Lung (tissue), 11 donors: ENCODE measurements at regions not wholly inside any gene's neighbourhood (a gene's known extent, or its start where the extent isn't known, plus 50 kb on each side); places are given as distances from the start of the nearest gene placed in this dataset.
"Not testable (repeated sequence)": the region's sequence is repeated elsewhere in the genome, so short reads cannot be mapped to it uniquely, and the experiment has no call there.

Source experiments
- ATAC-seq: fragments of 200-7000 bp; cut with Tn5 transposase; one replicate; pipeline ENCODE4 v1.9.1; 2020; ENCODE audit warnings: moderate number of reproducible peaks; ENCODE audit not compliant: insufficient read depth, low FRiP score
- DNase-seq, 3 donors: peaks; one replicate each; pipeline ENCODE4 v3.0.0-alpha.2; 2013 to 2017
- H3K27ac ChIP-seq, 2 donors: one replicate each; pipeline ENCODE4 v1.5.1; 2013; ENCODE audit warnings: mild to moderate bottlenecking in 2 of 2, moderate library complexity in 2 of 2, control low read depth in 1 of 2, inconsistent platforms in 1 of 2, low read depth in 1 of 2, low read length in 1 of 2
- H3K27me3 ChIP-seq, 3 donors: one replicate each; pipeline ENCODE4 v1.5.1; 2013; ENCODE audit warnings: low read length in 2 of 3; ENCODE audit not compliant: control insufficient read depth in 3 of 3, insufficient read depth in 3 of 3
- H3K36me3 ChIP-seq, 4 donors: one replicate each; pipeline ENCODE4 v1.5.1; 2013; ENCODE audit warnings: low read length in 4 of 4, mild to moderate bottlenecking in 1 of 4, moderate library complexity in 1 of 4; ENCODE audit not compliant: control insufficient read depth in 4 of 4, insufficient read depth in 4 of 4
- H3K4me1 ChIP-seq, 5 donors: one replicate each; pipeline ENCODE4 v1.5.1; 2013; ENCODE audit warnings: low read length in 5 of 5, mild to moderate bottlenecking in 2 of 5, moderate library complexity in 1 of 5; ENCODE audit not compliant: control insufficient read depth in 5 of 5, insufficient read depth in 5 of 5
- H3K4me3 ChIP-seq: one replicate; pipeline ENCODE4 v1.5.1; 2013; ENCODE audit warnings: mild to moderate bottlenecking, control low read depth, moderate library complexity
- H3K9ac ChIP-seq, 2 donors: one replicate each; pipeline ENCODE4 v1.5.1; 2013; ENCODE audit warnings: low read length in 2 of 2, control low read depth in 1 of 2; ENCODE audit not compliant: insufficient read depth in 1 of 2
- H3K9me3 ChIP-seq, 4 donors: one replicate each; pipeline ENCODE4 v1.5.1; 2013; ENCODE audit warnings: low read length in 3 of 4, mild to moderate bottlenecking in 1 of 4, moderate library complexity in 1 of 4; ENCODE audit not compliant: control insufficient read depth in 4 of 4, insufficient read depth in 3 of 4
- CTCF ChIP-seq: IDR thresholded peaks from 2 replicates; pipeline ENCODE4 v1.5.1; 2012; ENCODE audit warnings: mild to moderate bottlenecking; ENCODE audit errors: control extremely low read depth, extremely low read depth
- WGBS, 2 donors: extraction: QIAGEN DNeasy Blood & Tissue Kit; methylation state at CpG; one replicate each; pipeline ENCODE4 v1.1.7; 2013; 5-methylcytosine and 5-hydroxymethylcytosine counted together
- donor health status: control.
- donor health status: control.
- donor health status: Bipolar disorder and iron deficiency.
- donor health status: healthy.
- donor health status: DM: yes; HTN: yes; CAD: no.

GRCh38 chr14:37753459-37753858 is 158.0 kb downstream of the TTC6 start:
- no peaks in the 10 kb centered on the region for H3K27me3 ChIP-seq
- TF ChIP-seq CTCF, result no peak
- H3K36me3 ChIP-seq, result no peaks in the 10 kb centered on the region
- no peak overlapping the region for H3K27ac ChIP-seq
- H3K9me3 ChIP-seq, result no peaks in the 10 kb centered on the region
- ATAC-seq (no peak), DNase-seq (peak in 1 of 3 donors; percentile 2)
- H3K4me1 ChIP-seq, result no peaks in the 10 kb centered on the region
- no peak overlapping the region for H3K4me3 ChIP-seq
- no peak overlapping the region for H3K9ac ChIP-seq
- 76 to 80% methylated on average over 5 of the region's 5 CpGs for WGBS, 2 donors

GRCh38 chr14:37760275-37760674 is 164.8 kb downstream of the TTC6 start:
- not testable (repeated sequence) for H3K9me3 ChIP-seq, H3K27ac ChIP-seq, H3K9ac ChIP-seq, H3K36me3 ChIP-seq, H3K4me1 ChIP-seq, DNase-seq, ATAC-seq, H3K27me3 ChIP-seq, H3K4me3 ChIP-seq
- WGBS, 2 donors, result 42 to 63% methylated on average over 2 of the region's 2 CpGs

GRCh38 chr14:37763266-37763665 is 167.8 kb downstream of the TTC6 start:
- Histone ChIP-seq H3K4me3 (no peak overlapping the region), H3K9me3 (peaks cover 0 to 7% (median 0%) of the 10 kb centered on the region in 4 donors), H3K27ac (no peak overlapping the region), H3K36me3 (no peaks in the 10 kb centered on the region), H3K27me3 (no peaks in the 10 kb centered on the region), H3K9ac (no peak overlapping the region), H3K4me1 (no peaks in the 10 kb centered on the region)
- TF ChIP-seq CTCF, result no peak
- DNase-seq, result no peak
- WGBS, 2 donors, result 77 to 91% methylated on average over 3 of the region's 3 CpGs
- ATAC-seq, result no peak

- H3K27me3 ChIP-seq, DNase-seq, H3K4me3 ChIP-seq, ATAC-seq, H3K9ac ChIP-seq, H3K27ac ChIP-seq, H3K9me3 ChIP-seq, H3K4me1 ChIP-seq, H3K36me3 ChIP-seq: not testable (repeated sequence)
- 89 to 92% methylated on average over 23 of the region's 23 CpGs for WGBS, 2 donors
Measured at GRCh38 chr14:37772283-37772682, 176.9 kb downstream of the TTC6 start.
